ENCODE measurements at regions not wholly inside any gene's neighbourhood (a gene's known extent, or its start where the extent isn't known, plus 50 kb on each side); places are given as distances from the start of the nearest gene placed in this dataset.

DNA sequence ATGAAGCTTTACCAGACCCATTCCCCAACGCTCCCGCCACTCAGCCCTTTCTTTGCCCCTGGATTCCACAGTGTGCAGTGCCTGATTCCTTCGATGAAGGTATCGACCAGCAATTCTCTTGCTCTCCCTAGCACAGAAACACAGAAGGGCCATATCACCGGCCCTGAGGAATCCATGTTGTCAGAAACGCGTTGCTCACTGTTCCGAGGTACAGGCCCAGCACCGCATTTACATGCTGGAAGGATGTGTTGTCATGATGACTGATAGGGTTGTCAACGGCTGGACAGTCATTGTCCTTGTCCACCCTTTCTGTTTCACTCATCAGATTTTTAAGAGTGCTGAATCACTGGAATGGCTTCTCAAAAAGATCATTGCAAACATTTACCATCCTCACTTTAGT is 57.2 kb upstream of the GPR6 start:
- no peak for DNase-seq

- no peak for DNase-seq
Observed at GRCh38 chr6:109922851-109923250, 55.3 kb upstream of the GPR6 start.

GRCh38 chr6:109925075-109925474 is 53.0 kb upstream of the GPR6 start:
- no peak for DNase-seq

- DNase-seq: no peak
Observed at GRCh38 chr6:109927052-109927451, 51.1 kb upstream of the GPR6 start.

Measured in CD4-positive, alpha-beta T cell treated with Interleukin-21 for 1 hour (primary cell).